ENCODE measurements at regions not wholly inside any gene's neighbourhood (a gene's known extent, or its start where the extent isn't known, plus 50 kb on each side); places are given as distances from the start of the nearest gene placed in this dataset.
"Not testable (repeated sequence)": the region's sequence is repeated elsewhere in the genome, so short reads cannot be mapped to it uniquely, and the experiment has no call there.

- intact Hi-C loops (cut with DNase I): no loop called here
- TF ChIP-seq, protein P1, sequence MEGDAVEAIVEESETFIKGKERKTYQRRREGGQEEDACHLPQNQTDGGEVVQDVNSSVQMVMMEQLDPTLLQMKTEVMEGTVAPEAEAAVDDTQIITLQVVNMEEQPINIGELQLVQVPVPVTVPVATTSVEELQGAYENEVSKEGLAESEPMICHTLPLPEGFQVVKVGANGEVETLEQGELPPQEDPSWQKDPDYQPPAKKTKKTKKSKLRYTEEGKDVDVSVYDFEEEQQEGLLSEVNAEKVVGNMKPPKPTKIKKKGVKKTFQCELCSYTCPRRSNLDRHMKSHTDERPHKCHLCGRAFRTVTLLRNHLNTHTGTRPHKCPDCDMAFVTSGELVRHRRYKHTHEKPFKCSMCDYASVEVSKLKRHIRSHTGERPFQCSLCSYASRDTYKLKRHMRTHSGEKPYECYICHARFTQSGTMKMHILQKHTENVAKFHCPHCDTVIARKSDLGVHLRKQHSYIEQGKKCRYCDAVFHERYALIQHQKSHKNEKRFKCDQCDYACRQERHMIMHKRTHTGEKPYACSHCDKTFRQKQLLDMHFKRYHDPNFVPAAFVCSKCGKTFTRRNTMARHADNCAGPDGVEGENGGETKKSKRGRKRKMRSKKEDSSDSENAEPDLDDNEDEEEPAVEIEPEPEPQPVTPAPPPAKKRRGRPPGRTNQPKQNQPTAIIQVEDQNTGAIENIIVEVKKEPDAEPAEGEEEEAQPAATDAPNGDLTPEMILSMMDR (IDR thresholded peaks at IDR 0.05): peak in 3 of 4 donors; percentile 12 to 25 (median 14)
- TF ChIP-seq POLR2A (IDR thresholded peaks at IDR 0.05): no peak
Observed at GRCh38 chr14:86780876-86781510, 1212.0 kb downstream of the GALC start.

GRCh38 chr14:86780461-86780860 is 1212.5 kb downstream of the GALC start:
- Histone ChIP-seq H3K27me3 (no peaks in the 10 kb centered on the region), H3K27ac (no peak overlapping the region), H3K9me3 (no peaks in the 10 kb centered on the region), H3K4me3 (no peak overlapping the region), H3K4me1 (peaks cover 0 to 25% (median 9%) of the 10 kb centered on the region in 4 donors), H3K36me3 (no peaks in the 10 kb centered on the region)
- intact Hi-C loops (cut with DNase I): no loop called here
- ATAC-seq (no peak), DNase-seq (no peak)
- WGBS (ENCODE audit: insufficient coverage, low coverage, low lambda C conversion rate, missing lambda C conversion rate): 70% methylated on average over 2 of the region's 2 CpGs
- TF ChIP-seq, protein P1 (IDR thresholded peaks at IDR 0.05): no peak
- TF ChIP-seq POLR2A (IDR thresholded peaks at IDR 0.05): no peak

More at GRCh38 chr14:86780876-86781510, 1212.0 kb downstream of the GALC start:
- DNase-seq (no peak), ATAC-seq (peak; percentile 60 to 77 (median 65))
- H3K4me3 ChIP-seq: no peak overlapping the region
- H3K27ac ChIP-seq: no peak overlapping the region
- no peaks in the 10 kb centered on the region for H3K9me3 ChIP-seq
- no peaks in the 10 kb centered on the region for H3K27me3 ChIP-seq
- WGBS (ENCODE audit: insufficient coverage, low coverage, low lambda C conversion rate, missing lambda C conversion rate): 12% methylated on average over 1 of the region's 1 CpG
- no peaks in the 10 kb centered on the region for H3K36me3 ChIP-seq
- peaks cover 0 to 25% (median 9%) of the 10 kb centered on the region in 4 donors for H3K4me1 ChIP-seq

GRCh38 chr14:86779416-86779815 is 1213.6 kb downstream of the GALC start:
- H3K4me1 ChIP-seq: peaks cover 0 to 25% (median 9%) of the 10 kb centered on the region in 4 donors
- H3K4me3 ChIP-seq: no peak overlapping the region
- H3K9me3 ChIP-seq: no peaks in the 10 kb centered on the region
- TF ChIP-seq, protein P1 (IDR thresholded peaks at IDR 0.05): no peak
- no peak for TF ChIP-seq POLR2A (IDR thresholded peaks at IDR 0.05)
- ATAC-seq: no peak
- H3K27ac ChIP-seq: no peak overlapping the region
- no peaks in the 10 kb centered on the region for H3K36me3 ChIP-seq
- WGBS (ENCODE audit: insufficient coverage, low coverage, low lambda C conversion rate, missing lambda C conversion rate): 94% methylated on average over 1 of the region's 1 CpG
- intact Hi-C loops (cut with DNase I): no loop called here
- H3K27me3 ChIP-seq: no peaks in the 10 kb centered on the region
- DNase-seq: no peak

DNA sequence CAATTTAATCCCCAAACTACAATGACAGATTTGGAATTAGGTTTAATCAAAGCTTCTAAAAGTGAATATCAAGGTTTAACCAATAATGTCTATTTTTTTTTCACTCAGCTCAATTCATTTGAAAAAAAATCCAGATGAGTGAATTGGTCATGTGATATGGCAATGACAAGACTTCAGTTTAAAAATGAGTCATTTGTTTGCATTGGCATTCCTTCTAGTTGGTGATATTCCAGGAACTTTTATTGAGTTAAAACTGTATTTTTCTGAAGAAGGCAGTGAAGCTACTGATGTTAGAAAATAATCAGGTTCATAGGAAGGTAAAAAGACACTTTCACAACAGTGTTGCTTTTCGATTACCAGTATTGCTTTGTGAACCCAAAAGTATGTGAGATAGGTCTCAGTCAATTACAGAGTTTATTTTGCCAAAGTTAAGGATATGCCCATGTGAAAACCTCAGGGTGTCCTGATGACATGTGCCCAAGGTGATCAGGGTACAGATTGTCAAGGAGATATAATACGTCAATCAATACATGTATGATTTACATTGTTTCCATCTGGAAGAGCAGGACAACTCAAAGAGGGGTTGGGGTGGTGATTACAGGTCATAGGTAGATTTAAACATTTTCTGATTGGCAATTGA is 1214.9 kb downstream of the GALC start:
- no peak for DNase-seq
- TF ChIP-seq, protein P1 (IDR thresholded peaks at IDR 0.05): no peak
- TF ChIP-seq POLR2A (IDR thresholded peaks at IDR 0.05): no peak
- peak overlapping the region; percentile 3 to 46 (median 5) for H3K27ac ChIP-seq
- peaks cover 0 to 25% (median 9%) of the 10 kb centered on the region in 4 donors for H3K4me1 ChIP-seq
- 25% methylated on average over 2 of the region's 2 CpGs for WGBS (ENCODE audit: insufficient coverage, low coverage, low lambda C conversion rate, missing lambda C conversion rate)
- ATAC-seq: peak; percentile 56 to 75 (median 64)
- H3K36me3 ChIP-seq: no peaks in the 10 kb centered on the region
- no peaks in the 10 kb centered on the region for H3K9me3 ChIP-seq
- no peak overlapping the region for H3K4me3 ChIP-seq
- intact Hi-C loops (cut with DNase I): no loop called here
- H3K27me3 ChIP-seq: no peaks in the 10 kb centered on the region

- H3K4me1 ChIP-seq: peaks cover 0 to 11% (median 4%) of the 10 kb centered on the region in 4 donors
- H3K27me3 ChIP-seq; H3K9me3 ChIP-seq; H3K27ac ChIP-seq; ATAC-seq; DNase-seq; H3K36me3 ChIP-seq; intact Hi-C loops (cut with DNase I); H3K4me3 ChIP-seq: not testable (repeated sequence)
- WGBS (ENCODE audit: insufficient coverage, low coverage, low lambda C conversion rate, missing lambda C conversion rate): 61% methylated on average over 2 of the region's 3 CpGs
Observed at GRCh38 chr14:86775896-86776295, 1217.1 kb downstream of the GALC start.

Measured in right lobe of liver (tissue), 6 donors.